Transverse colon (tissue), 4 donors: ENCODE measurements at regions not wholly inside any gene's neighbourhood (a gene's known extent, or its start where the extent isn't known, plus 50 kb on each side); places are given as distances from the start of the nearest gene placed in this dataset.
"Not testable (repeated sequence)": the region's sequence is repeated elsewhere in the genome, so short reads cannot be mapped to it uniquely, and the experiment has no call there.

Source experiments
- POLR2A ChIP-seq: fragments of 450-650 bp; IDR thresholded peaks from one replicate; pipeline ENCODE4 v1.6.1; 2016; ENCODE audit warnings: antibody characterized with exemption, mild to moderate bottlenecking, moderate library complexity
- POLR2AphosphoS5 ChIP-seq, 3 donors: sonication (generic); formaldehyde crosslinking; IDR thresholded peaks; one replicate each; pipeline ENCODE4 v1.6.1; 2016; ENCODE audit warnings: antibody characterized with exemption in 3 of 3
- TF ChIP-seq, protein P1 (sequence below), 5 experiments: fragments of 200-600 bp in 3 of 5; fragments of 450-650 bp in 2 of 5; sonication (generic) in 3 of 5; IDR thresholded peaks; 1 replicate in 2 of 5; 2 replicates in 3 of 5; pipeline ENCODE4 v1.5.1; 2016 to 2017; ENCODE audit warnings: antibody characterized with exemption in 5 of 5, inconsistent platforms in 3 of 5, mild to moderate bottlenecking in 2 of 5, moderate library complexity in 1 of 5

DNA sequence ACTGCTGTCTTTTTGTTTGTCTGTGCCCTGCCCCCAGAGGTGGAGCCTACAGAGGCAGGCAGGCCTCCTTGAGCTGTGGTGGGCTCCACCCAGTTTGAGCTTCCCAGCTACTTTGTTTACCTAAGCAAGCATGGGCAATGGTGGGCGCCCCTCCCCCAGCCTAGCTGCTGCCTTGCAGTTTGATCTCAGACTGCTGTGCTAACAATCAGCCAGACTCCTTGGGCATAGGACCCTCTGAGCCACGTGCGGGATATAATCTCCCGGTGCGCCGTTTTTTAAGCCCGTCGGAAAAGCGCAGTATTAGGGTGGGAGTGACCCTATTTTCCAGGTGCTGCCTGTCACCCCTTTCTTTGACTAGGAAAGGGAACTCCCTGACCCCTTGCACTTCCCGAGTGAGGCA lies 81.1 kb upstream of the ANKRD30A start:
- TF ChIP-seq POLR2A; POLR2AphosphoS5 (IDR thresholded peaks at IDR 0.05): not testable (repeated sequence)
- TF ChIP-seq, protein P1, sequence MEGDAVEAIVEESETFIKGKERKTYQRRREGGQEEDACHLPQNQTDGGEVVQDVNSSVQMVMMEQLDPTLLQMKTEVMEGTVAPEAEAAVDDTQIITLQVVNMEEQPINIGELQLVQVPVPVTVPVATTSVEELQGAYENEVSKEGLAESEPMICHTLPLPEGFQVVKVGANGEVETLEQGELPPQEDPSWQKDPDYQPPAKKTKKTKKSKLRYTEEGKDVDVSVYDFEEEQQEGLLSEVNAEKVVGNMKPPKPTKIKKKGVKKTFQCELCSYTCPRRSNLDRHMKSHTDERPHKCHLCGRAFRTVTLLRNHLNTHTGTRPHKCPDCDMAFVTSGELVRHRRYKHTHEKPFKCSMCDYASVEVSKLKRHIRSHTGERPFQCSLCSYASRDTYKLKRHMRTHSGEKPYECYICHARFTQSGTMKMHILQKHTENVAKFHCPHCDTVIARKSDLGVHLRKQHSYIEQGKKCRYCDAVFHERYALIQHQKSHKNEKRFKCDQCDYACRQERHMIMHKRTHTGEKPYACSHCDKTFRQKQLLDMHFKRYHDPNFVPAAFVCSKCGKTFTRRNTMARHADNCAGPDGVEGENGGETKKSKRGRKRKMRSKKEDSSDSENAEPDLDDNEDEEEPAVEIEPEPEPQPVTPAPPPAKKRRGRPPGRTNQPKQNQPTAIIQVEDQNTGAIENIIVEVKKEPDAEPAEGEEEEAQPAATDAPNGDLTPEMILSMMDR (IDR thresholded peaks at IDR 0.05): not testable (repeated sequence)
